Fibroblast of lung (primary cell): ENCODE measurements at regions not wholly inside any gene's neighbourhood (a gene's known extent, or its start where the extent isn't known, plus 50 kb on each side); places are given as distances from the start of the nearest gene placed in this dataset.

Experiments used
- DNase-seq, 2 donors: peaks; one replicate each; pipeline versions ENCODE4 v3.0.0 to v3.0.0-alpha.2; 2010; ENCODE audit warnings: low read depth in 2 of 2
- H2AFZ ChIP-seq: 2 replicates; pipeline ENCODE4 v1.5.1; 2012; ENCODE audit warnings: low read length, control low read depth, inconsistent platforms
- H3K27ac ChIP-seq: 2 replicates; pipeline ENCODE4 v1.5.1; 2011; ENCODE audit warnings: low read length, control low read depth; ENCODE audit not compliant: insufficient read depth
- H3K27me3 ChIP-seq: 2 replicates; pipeline ENCODE4 v1.5.1; 2011; ENCODE audit warnings: mild to moderate bottlenecking, low read length; ENCODE audit not compliant: control insufficient read depth, insufficient read depth
- H3K36me3 ChIP-seq: 2 replicates; pipeline ENCODE4 v1.5.1; 2011; ENCODE audit warnings: low read length; ENCODE audit not compliant: control insufficient read depth, insufficient read depth
- H3K4me1 ChIP-seq: 2 replicates; pipeline ENCODE4 v1.5.1; 2011; ENCODE audit warnings: low read length; ENCODE audit not compliant: control insufficient read depth, insufficient read depth; ENCODE audit errors: extremely low read depth
- H3K4me2 ChIP-seq: 2 replicates; pipeline ENCODE4 v1.5.1; 2011; ENCODE audit warnings: low read length, control low read depth; ENCODE audit not compliant: insufficient read depth; ENCODE audit errors: extremely low read depth
- H3K4me3 ChIP-seq, 4 experiments: fragments of 200-600 bp in 1 of 4; sonication (generic) in 1 of 4; replicated peaks in 1 of 4; 2 replicates each; pipeline ENCODE4 v1.5.1; 2011 to 2016; ENCODE audit warnings: low read length in 4 of 4, low read depth in 3 of 4, mild to moderate bottlenecking in 3 of 4, control low read depth in 2 of 4, inconsistent platforms in 1 of 4, mixed read lengths in 1 of 4; ENCODE audit not compliant: insufficient read depth in 1 of 4; ENCODE audit errors: control extremely low read depth in 1 of 4
- H3K79me2 ChIP-seq: 2 replicates; pipeline ENCODE4 v1.5.1; 2012; ENCODE audit warnings: mild to moderate bottlenecking, low read length, inconsistent platforms; ENCODE audit not compliant: control insufficient read depth, insufficient read depth
- H3K9ac ChIP-seq: 2 replicates; pipeline ENCODE4 v1.5.1; 2011; ENCODE audit warnings: mild to moderate bottlenecking, low read length, control low read depth; ENCODE audit not compliant: insufficient read depth
- H3K9me3 ChIP-seq: 2 replicates; pipeline ENCODE4 v1.5.1; 2012; ENCODE audit warnings: low read depth, low read length; ENCODE audit not compliant: control insufficient read depth, insufficient read depth
- H4K20me1 ChIP-seq: 2 replicates; pipeline ENCODE4 v1.5.1; 2011; ENCODE audit warnings: low read length; ENCODE audit not compliant: control insufficient read depth, insufficient read depth; ENCODE audit errors: extremely low read depth
- CTCF ChIP-seq, 2 donors: IDR thresholded peaks in 1 of 2; conservative IDR thresholded peaks in 1 of 2; 1 replicate in 1 of 2; 2 replicates in 1 of 2; pipeline ENCODE4 v1.5.1; 2011 to 2012; ENCODE audit warnings: low read length in 2 of 2, control low read depth in 1 of 2, inconsistent platforms in 1 of 2, low read depth in 1 of 2, mild to moderate bottlenecking in 1 of 2
- EZH2 ChIP-seq: IDR thresholded peaks from 2 replicates; pipeline ENCODE4 v1.5.1; 2012; ENCODE audit warnings: low read length, control low read depth, mild to moderate bottlenecking; ENCODE audit errors: missing control alignments

- Histone ChIP-seq H3K4me2 (no peak overlapping the region), H3K79me2 (no peaks in the 10 kb centered on the region), H3K4me3 (no peak overlapping the region), H3K9ac (no peak overlapping the region), H3K9me3 (peaks cover 4% of the 10 kb centered on the region), H3K27ac (no peak overlapping the region), H4K20me1 (no peaks in the 10 kb centered on the region), H2AFZ (no peak overlapping the region), H3K36me3 (no peaks in the 10 kb centered on the region), H3K27me3 (no peaks in the 10 kb centered on the region), H3K4me1 (no peaks in the 10 kb centered on the region)
- TF ChIP-seq EZH2, result no peak
- TF ChIP-seq CTCF (conservative IDR thresholded peaks at IDR 0.05 in 1 of 2, IDR thresholded peaks at IDR 0.05 in 1 of 2; ENCODE audit: low read depth in 1 of 2, low read length in 2 of 2), result no peak
- no peak for DNase-seq
These were observed 328.0 kb downstream of the THBS2 start for GRCh38 chr6:168925671-168926070.

GRCh38 chr6:168923171-168923570 is 330.5 kb downstream of the THBS2 start:
- Histone ChIP-seq H3K36me3 (no peaks in the 10 kb centered on the region), H4K20me1 (no peaks in the 10 kb centered on the region), H3K27ac (no peak overlapping the region), H3K4me3 (no peak overlapping the region), H3K4me1 (no peaks in the 10 kb centered on the region), H3K27me3 (no peaks in the 10 kb centered on the region), H3K79me2 (no peaks in the 10 kb centered on the region), H3K9ac (no peak overlapping the region), H3K9me3 (peaks cover 4% of the 10 kb centered on the region), H3K4me2 (no peak overlapping the region), H2AFZ (no peak overlapping the region)
- no peak for TF ChIP-seq EZH2
- no peak for TF ChIP-seq CTCF (conservative IDR thresholded peaks at IDR 0.05 in 1 of 2, IDR thresholded peaks at IDR 0.05 in 1 of 2; ENCODE audit: low read depth in 1 of 2, low read length in 2 of 2)
- no peak for DNase-seq

GRCh38 chr6:168922436-168922835 is 331.2 kb downstream of the THBS2 start:
- no peak overlapping the region for H3K27ac ChIP-seq
- H2AFZ ChIP-seq, result no peak overlapping the region
- no peaks in the 10 kb centered on the region for H4K20me1 ChIP-seq
- no peak overlapping the region for H3K4me3 ChIP-seq
- DNase-seq, result no peak
- peaks cover 4% of the 10 kb centered on the region for H3K9me3 ChIP-seq
- H3K4me2 ChIP-seq, result no peak overlapping the region
- no peaks in the 10 kb centered on the region for H3K79me2 ChIP-seq
- no peaks in the 10 kb centered on the region for H3K27me3 ChIP-seq
- H3K9ac ChIP-seq, result no peak overlapping the region
- TF ChIP-seq EZH2, result no peak
- TF ChIP-seq CTCF (conservative IDR thresholded peaks at IDR 0.05 in 1 of 2, IDR thresholded peaks at IDR 0.05 in 1 of 2; ENCODE audit: low read depth in 1 of 2, low read length in 2 of 2), result no peak
- H3K36me3 ChIP-seq, result no peaks in the 10 kb centered on the region
- no peaks in the 10 kb centered on the region for H3K4me1 ChIP-seq
